Astrocyte (in vitro differentiated cells and primary cell): ENCODE measurements at regions not wholly inside any gene's neighbourhood (a gene's known extent, or its start where the extent isn't known, plus 50 kb on each side); places are given as distances from the start of the nearest gene placed in this dataset.
"Not testable (repeated sequence)": the region's sequence is repeated elsewhere in the genome, so short reads cannot be mapped to it uniquely, and the experiment has no call there.

Experiments used
- DNase-seq: peaks from one replicate; pipeline ENCODE4 v3.0.0-alpha.2; 2010; ENCODE audit warnings: low read depth
- FAIRE-seq: peaks from 2 replicates; lab custom pipeline; 2011; peaks lifted over from hg19 to GRCh38; lab: Jason Lieb, UNC
- H2AFZ ChIP-seq: 2 replicates; pipeline ENCODE4 v1.6.0; 2012; ENCODE audit warnings: low read depth, low read length, inconsistent platforms
- H3K27ac ChIP-seq: 2 replicates; pipeline ENCODE4 v1.5.1; 2011; ENCODE audit warnings: low read depth, low read length, inconsistent platforms
- H3K27me3 ChIP-seq: 2 replicates; pipeline ENCODE4 v1.6.0; 2011; ENCODE audit warnings: low read length, inconsistent platforms; ENCODE audit not compliant: insufficient read depth
- H3K36me3 ChIP-seq: 2 replicates; pipeline ENCODE4 v1.5.1; 2011; ENCODE audit warnings: low read length, inconsistent platforms; ENCODE audit not compliant: insufficient read depth
- H3K4me1 ChIP-seq: 2 replicates; pipeline ENCODE4 v1.5.1; 2011; ENCODE audit warnings: low read length, inconsistent platforms; ENCODE audit not compliant: insufficient read depth
- H3K4me2 ChIP-seq: 2 replicates; pipeline ENCODE4 v1.6.0; 2012; ENCODE audit warnings: low read length, inconsistent platforms
- H3K4me3 ChIP-seq: 2 replicates; pipeline ENCODE4 v1.5.1; 2011; ENCODE audit warnings: low read depth, mild to moderate bottlenecking, low read length, inconsistent platforms; ENCODE audit not compliant: insufficient read depth
- H3K79me2 ChIP-seq: 2 replicates; pipeline ENCODE4 v1.6.0; 2012; ENCODE audit warnings: mild to moderate bottlenecking, low read length, inconsistent platforms; ENCODE audit not compliant: insufficient read depth
- H3K9ac ChIP-seq: 2 replicates; pipeline ENCODE4 v1.6.0; 2012; ENCODE audit warnings: mild to moderate bottlenecking, low read length, inconsistent platforms
- H3K9me3 ChIP-seq: 2 replicates; pipeline ENCODE4 v1.5.1; 2012; ENCODE audit warnings: low read depth, mild to moderate bottlenecking, low read length, inconsistent platforms; ENCODE audit not compliant: insufficient read depth
- H4K20me1 ChIP-seq: 2 replicates; pipeline ENCODE4 v1.6.0; 2012; ENCODE audit warnings: low read length, inconsistent platforms; ENCODE audit not compliant: insufficient read depth
- H3K27ac Mint-ChIP-seq: one replicate; pipeline ENCODE4 v1.8.0; 2021; ENCODE audit warnings: mild to moderate bottlenecking, mixed read lengths; ENCODE audit not compliant: unreplicated experiment
- H3K27me3 Mint-ChIP-seq: one replicate; pipeline ENCODE4 v1.8.0; 2021; ENCODE audit warnings: low read depth, mixed read lengths; ENCODE audit not compliant: unreplicated experiment
- H3K36me3 Mint-ChIP-seq: one replicate; pipeline ENCODE4 v1.8.0; 2021; ENCODE audit warnings: low read depth, mixed read lengths; ENCODE audit not compliant: unreplicated experiment
- H3K4me1 Mint-ChIP-seq: one replicate; pipeline ENCODE4 v1.8.0; 2021; ENCODE audit warnings: low read depth, mixed read lengths; ENCODE audit not compliant: unreplicated experiment
- H3K4me3 Mint-ChIP-seq: one replicate; pipeline ENCODE4 v1.8.0; 2021; ENCODE audit warnings: mild to moderate bottlenecking, moderate library complexity, mixed read lengths; ENCODE audit not compliant: unreplicated experiment
- H3K9me3 Mint-ChIP-seq: one replicate; pipeline ENCODE4 v1.8.0; 2021; ENCODE audit warnings: mild to moderate bottlenecking, mixed read lengths; ENCODE audit not compliant: unreplicated experiment
- CTCF ChIP-seq: IDR thresholded peaks from 2 replicates; pipeline ENCODE4 v1.5.1; 2011; ENCODE audit warnings: low read depth, mild to moderate bottlenecking, inconsistent platforms, low read length, moderate library complexity; ENCODE audit not compliant: insufficient read depth
- EZH2 ChIP-seq: IDR thresholded peaks from 2 replicates; pipeline ENCODE4 v1.6.1; 2012; ENCODE audit warnings: mild to moderate bottlenecking, low read length, inconsistent platforms; ENCODE audit not compliant: insufficient read depth

- H3K4me1 Mint-ChIP-seq: peaks cover 2% of the 10 kb centered on the region
- Histone ChIP-seq H3K4me2 (no peak overlapping the region), H4K20me1 (no peaks in the 10 kb centered on the region), H3K4me3 (no peak overlapping the region), H3K9me3 (no peaks in the 10 kb centered on the region), H2AFZ (no peak overlapping the region), H3K27ac (no peak overlapping the region), H3K9ac (no peak overlapping the region), H3K27me3 (no peaks in the 10 kb centered on the region), H3K4me1 (no peaks in the 10 kb centered on the region), H3K79me2 (no peaks in the 10 kb centered on the region), H3K36me3 (no peaks in the 10 kb centered on the region)
- H3K36me3 Mint-ChIP-seq: no peaks in the 10 kb centered on the region
- no peaks in the 10 kb centered on the region for H3K27me3 Mint-ChIP-seq
- TF ChIP-seq CTCF: no peak
- no peak for TF ChIP-seq EZH2
- no peaks in the 10 kb centered on the region for H3K9me3 Mint-ChIP-seq
- no peak for DNase-seq
- no peak overlapping the region for H3K4me3 Mint-ChIP-seq
- FAIRE-seq: no peak
- H3K27ac Mint-ChIP-seq: no peak overlapping the region
Observed at GRCh38 chr1:121459235-121459634, 274.5 kb downstream of the SRGAP2C start.

DNA sequence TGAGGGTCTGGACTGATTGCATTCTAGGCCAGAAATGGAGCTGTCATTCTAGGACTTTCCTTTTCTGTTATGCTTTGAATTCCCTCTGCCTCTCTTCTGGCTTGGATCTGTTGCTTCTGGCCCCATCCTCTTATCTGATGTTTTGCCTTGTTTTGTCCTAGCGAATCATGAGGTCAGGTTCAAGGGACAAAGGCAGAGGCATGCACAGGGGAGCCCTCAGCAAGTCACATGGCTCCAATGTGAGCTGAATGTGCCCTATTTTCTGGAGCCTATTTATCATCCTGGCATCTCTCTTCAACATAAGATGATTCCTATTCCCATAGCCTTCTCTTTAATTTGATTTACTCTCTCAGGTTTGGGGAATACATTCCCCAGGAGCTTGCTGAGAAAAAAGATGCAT, 284.6 kb downstream of the SRGAP2C start:
- H3K27ac Mint-ChIP-seq, H3K27ac ChIP-seq, DNase-seq, H2AFZ ChIP-seq, H3K4me1 Mint-ChIP-seq, FAIRE-seq, H3K27me3 ChIP-seq, H3K4me1 ChIP-seq, H3K9me3 Mint-ChIP-seq, H3K27me3 Mint-ChIP-seq, H3K79me2 ChIP-seq, H3K4me2 ChIP-seq, H3K4me3 ChIP-seq, H3K9me3 ChIP-seq, H3K36me3 Mint-ChIP-seq, H3K36me3 ChIP-seq, H3K9ac ChIP-seq, H3K4me3 Mint-ChIP-seq, H4K20me1 ChIP-seq: not testable (repeated sequence)

GRCh38 chr1:121470401-121470800, 285.6 kb downstream of the SRGAP2C start:
- H3K4me2 ChIP-seq, H3K4me3 ChIP-seq, H3K36me3 Mint-ChIP-seq, H3K4me1 Mint-ChIP-seq, FAIRE-seq, H2AFZ ChIP-seq, H4K20me1 ChIP-seq, H3K27ac Mint-ChIP-seq, H3K9ac ChIP-seq, H3K4me1 ChIP-seq, DNase-seq, H3K79me2 ChIP-seq, H3K4me3 Mint-ChIP-seq, H3K27me3 ChIP-seq, H3K27me3 Mint-ChIP-seq, H3K36me3 ChIP-seq, H3K27ac ChIP-seq, H3K9me3 ChIP-seq, H3K9me3 Mint-ChIP-seq: not testable (repeated sequence)

GRCh38 chr1:121471523-121471922, 286.7 kb downstream of the SRGAP2C start:
- Histone ChIP-seq H3K9ac (no peak overlapping the region), H3K79me2 (no peaks in the 10 kb centered on the region), H4K20me1 (no peaks in the 10 kb centered on the region), H3K27ac (no peak overlapping the region), H3K4me2 (no peak overlapping the region), H3K4me3 (no peak overlapping the region), H3K9me3 (no peaks in the 10 kb centered on the region), H2AFZ (no peak overlapping the region), H3K36me3 (no peaks in the 10 kb centered on the region), H3K4me1 (no peaks in the 10 kb centered on the region), H3K27me3 (no peaks in the 10 kb centered on the region)
- Mint-ChIP-seq H3K9me3 (no peaks in the 10 kb centered on the region), H3K4me3 (no peak overlapping the region), H3K27me3 (no peaks in the 10 kb centered on the region), H3K4me1 (no peaks in the 10 kb centered on the region), H3K27ac (no peak overlapping the region), H3K36me3 (peaks cover 3% of the 10 kb centered on the region)
- FAIRE-seq: no peak
- TF ChIP-seq EZH2: no peak
- no peak for TF ChIP-seq CTCF
- DNase-seq: no peak
